ENCODE measurements at regions not wholly inside any gene's neighbourhood (a gene's known extent, or its start where the extent isn't known, plus 50 kb on each side); places are given as distances from the start of the nearest gene placed in this dataset.
"Not testable (repeated sequence)": the region's sequence is repeated elsewhere in the genome, so short reads cannot be mapped to it uniquely, and the experiment has no call there.

- TF ChIP-seq CTCF, POLR2A (IDR thresholded peaks at IDR 0.05): not testable (repeated sequence)
These were observed 94.1 kb upstream of the CCDC71L start for GRCh38 chr7:106755024-106755423.
